Cardiac fibroblast (primary cell): ENCODE measurements at regions not wholly inside any gene's neighbourhood (a gene's known extent, or its start where the extent isn't known, plus 50 kb on each side); places are given as distances from the start of the nearest gene placed in this dataset.

Source experiments
- DNase-seq, 2 donors: peaks; one replicate each; pipeline versions ENCODE4 v3.0.0 to v3.0.0-alpha.2; 2010; ENCODE audit warnings: low read depth in 2 of 2
- H3K4me3 ChIP-seq, 2 donors: replicated peaks in 1 of 2; 1 replicate in 1 of 2; 2 replicates in 1 of 2; pipeline ENCODE4 v1.5.1; 2011; ENCODE audit warnings: low read depth in 2 of 2, low read length in 2 of 2, mild to moderate bottlenecking in 2 of 2, moderate library complexity in 1 of 2
- CTCF ChIP-seq: IDR thresholded peaks from one replicate; pipeline ENCODE4 v1.5.1; 2011; ENCODE audit warnings: low read depth, mild to moderate bottlenecking, low read length, inconsistent platforms

- DNase-seq: peak; percentile 23 to 37
- H3K4me3 ChIP-seq: no peak overlapping the region
- TF ChIP-seq CTCF: no peak
These were observed 55.8 kb upstream of the OR6J1 start for GRCh38 chr14:22699801-22700564.

- peak overlapping the region in 1 of 2 donors; percentile 28 for H3K4me3 ChIP-seq
- no peak for TF ChIP-seq CTCF
- DNase-seq: no peak
These were observed 52.9 kb upstream of the OXA1L start for GRCh38 chr14:22713631-22713950.

GRCh38 chr14:22715186-22715812 lies 51.2 kb upstream of the OXA1L start:
- no peak overlapping the region for H3K4me3 ChIP-seq
- no peak for DNase-seq
- no peak for TF ChIP-seq CTCF

GRCh38 chr14:22715890-22716289 lies 50.6 kb upstream of the OXA1L start:
- DNase-seq: no peak
- no peak for TF ChIP-seq CTCF
- no peak overlapping the region for H3K4me3 ChIP-seq
